ENCODE measurements at regions not wholly inside any gene's neighbourhood (a gene's known extent, or its start where the extent isn't known, plus 50 kb on each side); places are given as distances from the start of the nearest gene placed in this dataset.

GRCh38 chr20:9889270-9889981 lies 50.5 kb upstream of the PAK5 start:
- no peak for DNase-seq
- Mint-ChIP-seq H3K9me3 (peaks cover 8 to 9% of the 10 kb centered on the region in 2 donors), H3K4me1 (no peaks in the 10 kb centered on the region), H3K4me3 (no peak overlapping the region), H3K27ac (no peak overlapping the region), H3K27me3 (no peaks in the 10 kb centered on the region)
- ATAC-seq = no peak

Data from stimulated activated naive CD8-positive, alpha-beta T cell treated with anti-CD3 and anti-CD28 coated beads, Interleukin-15, amount 100 ng/mL, for 72 hours (primary cell).